HL-60 (cell line): ENCODE measurements at regions not wholly inside any gene's neighbourhood (a gene's known extent, or its start where the extent isn't known, plus 50 kb on each side); places are given as distances from the start of the nearest gene placed in this dataset.

Experiments used
- REST ChIP-seq: IDR thresholded peaks from 2 replicates; pipeline ENCODE4 v1.6.1; 2012; ENCODE audit warnings: low read depth; ENCODE audit not compliant: insufficient replicate concordance
- SPI1 ChIP-seq: IDR thresholded peaks from 2 replicates; pipeline ENCODE4 v1.6.1; 2012; ENCODE audit warnings: low read depth, mild to moderate bottlenecking, borderline replicate concordance
- TF ChIP-seq, protein P1 (sequence below): IDR thresholded peaks from one replicate; pipeline ENCODE4 v1.5.1; 2011; ENCODE audit warnings: low read length, control low read depth, inconsistent platforms; ENCODE audit not compliant: insufficient read depth

DNA sequence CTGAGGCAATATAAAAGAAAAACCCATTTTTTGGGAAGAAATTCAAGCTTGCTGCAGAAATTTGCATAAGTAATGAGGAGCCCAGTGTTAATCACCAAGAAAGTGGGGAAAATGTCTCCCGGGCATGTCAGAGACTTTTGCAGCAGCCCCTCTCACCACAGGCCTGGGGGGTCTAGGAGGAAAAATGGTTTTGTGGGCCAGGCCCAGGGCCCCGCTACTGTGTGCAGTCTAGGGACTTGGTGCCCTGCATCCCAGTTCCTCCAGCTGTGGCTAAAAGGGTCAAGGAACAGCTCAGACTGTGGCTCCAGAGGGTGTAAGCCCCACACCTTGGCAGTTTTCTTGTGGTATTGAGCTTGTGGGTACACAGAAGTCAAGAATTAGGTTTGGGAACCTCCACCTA is 209.7 kb downstream of the HDGFL1 start:
- TF ChIP-seq REST (no peak), SPI1 (no peak)
- TF ChIP-seq, protein P1, sequence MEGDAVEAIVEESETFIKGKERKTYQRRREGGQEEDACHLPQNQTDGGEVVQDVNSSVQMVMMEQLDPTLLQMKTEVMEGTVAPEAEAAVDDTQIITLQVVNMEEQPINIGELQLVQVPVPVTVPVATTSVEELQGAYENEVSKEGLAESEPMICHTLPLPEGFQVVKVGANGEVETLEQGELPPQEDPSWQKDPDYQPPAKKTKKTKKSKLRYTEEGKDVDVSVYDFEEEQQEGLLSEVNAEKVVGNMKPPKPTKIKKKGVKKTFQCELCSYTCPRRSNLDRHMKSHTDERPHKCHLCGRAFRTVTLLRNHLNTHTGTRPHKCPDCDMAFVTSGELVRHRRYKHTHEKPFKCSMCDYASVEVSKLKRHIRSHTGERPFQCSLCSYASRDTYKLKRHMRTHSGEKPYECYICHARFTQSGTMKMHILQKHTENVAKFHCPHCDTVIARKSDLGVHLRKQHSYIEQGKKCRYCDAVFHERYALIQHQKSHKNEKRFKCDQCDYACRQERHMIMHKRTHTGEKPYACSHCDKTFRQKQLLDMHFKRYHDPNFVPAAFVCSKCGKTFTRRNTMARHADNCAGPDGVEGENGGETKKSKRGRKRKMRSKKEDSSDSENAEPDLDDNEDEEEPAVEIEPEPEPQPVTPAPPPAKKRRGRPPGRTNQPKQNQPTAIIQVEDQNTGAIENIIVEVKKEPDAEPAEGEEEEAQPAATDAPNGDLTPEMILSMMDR = no peak
